Nephron progenitor cell (in vitro differentiated cells): ENCODE measurements at regions not wholly inside any gene's neighbourhood (a gene's known extent, or its start where the extent isn't known, plus 50 kb on each side); places are given as distances from the start of the nearest gene placed in this dataset.
A peak's percentile ranks its signal among the peaks of the same experiment; 100 is the strongest.

Source experiments
- DNase-seq: peaks from one replicate; pipeline ENCODE4 v3.0.0; 2021
- H3K27ac Mint-ChIP-seq: 2 replicates; pipeline ENCODE4 v1.8.0; 2021; ENCODE audit warnings: mild to moderate bottlenecking, moderate library complexity, mixed read lengths
- H3K27me3 Mint-ChIP-seq: 2 replicates; pipeline ENCODE4 v1.8.0; 2021; ENCODE audit warnings: mild to moderate bottlenecking, low read depth, mixed read lengths; ENCODE audit not compliant: poor library complexity
- H3K36me3 Mint-ChIP-seq: 2 replicates; pipeline ENCODE4 v1.8.0; 2021; ENCODE audit warnings: low read depth, mixed read lengths
- H3K4me1 Mint-ChIP-seq: 2 replicates; pipeline ENCODE4 v1.8.0; 2021; ENCODE audit warnings: mixed read lengths
- H3K4me3 Mint-ChIP-seq: 2 replicates; pipeline ENCODE4 v1.8.0; 2021; ENCODE audit warnings: mild to moderate bottlenecking, moderate library complexity, mixed read lengths
- H3K9me3 Mint-ChIP-seq: 2 replicates; pipeline ENCODE4 v1.8.0; 2021; ENCODE audit warnings: mild to moderate bottlenecking, moderate library complexity, mixed read lengths
- TF ChIP-seq, protein P1 (sequence below): fragments of 200-600 bp; sonication (generic); IDR thresholded peaks from 2 replicates; pipeline ENCODE4 v1.5.0; 2021; ENCODE audit warnings: antibody characterized with exemption

DNA sequence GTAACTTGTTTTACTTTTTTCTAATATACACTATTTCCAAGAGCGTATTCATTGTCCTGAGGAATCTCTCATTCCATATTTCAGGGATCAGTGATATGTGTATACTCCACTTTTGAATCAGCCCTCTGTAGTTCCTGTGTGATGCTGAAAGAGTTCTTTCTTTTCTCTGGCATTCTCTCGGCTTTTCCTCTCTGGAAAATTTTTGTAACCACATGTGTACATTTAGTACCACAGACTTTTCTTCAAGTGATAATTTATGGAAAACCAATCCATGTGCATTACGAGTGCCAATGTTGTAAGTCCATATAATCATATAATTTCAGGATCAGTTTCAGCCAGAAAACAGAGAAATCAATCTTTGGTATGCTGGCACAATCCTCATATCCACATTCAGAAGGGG is 102.2 kb upstream of the MBNL2 start:
- H3K9me3 Mint-ChIP-seq: no peaks in the 10 kb centered on the region
- DNase-seq: no peak
- TF ChIP-seq, protein P1, sequence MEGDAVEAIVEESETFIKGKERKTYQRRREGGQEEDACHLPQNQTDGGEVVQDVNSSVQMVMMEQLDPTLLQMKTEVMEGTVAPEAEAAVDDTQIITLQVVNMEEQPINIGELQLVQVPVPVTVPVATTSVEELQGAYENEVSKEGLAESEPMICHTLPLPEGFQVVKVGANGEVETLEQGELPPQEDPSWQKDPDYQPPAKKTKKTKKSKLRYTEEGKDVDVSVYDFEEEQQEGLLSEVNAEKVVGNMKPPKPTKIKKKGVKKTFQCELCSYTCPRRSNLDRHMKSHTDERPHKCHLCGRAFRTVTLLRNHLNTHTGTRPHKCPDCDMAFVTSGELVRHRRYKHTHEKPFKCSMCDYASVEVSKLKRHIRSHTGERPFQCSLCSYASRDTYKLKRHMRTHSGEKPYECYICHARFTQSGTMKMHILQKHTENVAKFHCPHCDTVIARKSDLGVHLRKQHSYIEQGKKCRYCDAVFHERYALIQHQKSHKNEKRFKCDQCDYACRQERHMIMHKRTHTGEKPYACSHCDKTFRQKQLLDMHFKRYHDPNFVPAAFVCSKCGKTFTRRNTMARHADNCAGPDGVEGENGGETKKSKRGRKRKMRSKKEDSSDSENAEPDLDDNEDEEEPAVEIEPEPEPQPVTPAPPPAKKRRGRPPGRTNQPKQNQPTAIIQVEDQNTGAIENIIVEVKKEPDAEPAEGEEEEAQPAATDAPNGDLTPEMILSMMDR: no peak
- H3K4me1 Mint-ChIP-seq: peaks cover 28% of the 10 kb centered on the region
- H3K4me3 Mint-ChIP-seq: no peak overlapping the region
- H3K27me3 Mint-ChIP-seq: no peaks in the 10 kb centered on the region
- no peaks in the 10 kb centered on the region for H3K36me3 Mint-ChIP-seq
- H3K27ac Mint-ChIP-seq: no peak overlapping the region

DNA sequence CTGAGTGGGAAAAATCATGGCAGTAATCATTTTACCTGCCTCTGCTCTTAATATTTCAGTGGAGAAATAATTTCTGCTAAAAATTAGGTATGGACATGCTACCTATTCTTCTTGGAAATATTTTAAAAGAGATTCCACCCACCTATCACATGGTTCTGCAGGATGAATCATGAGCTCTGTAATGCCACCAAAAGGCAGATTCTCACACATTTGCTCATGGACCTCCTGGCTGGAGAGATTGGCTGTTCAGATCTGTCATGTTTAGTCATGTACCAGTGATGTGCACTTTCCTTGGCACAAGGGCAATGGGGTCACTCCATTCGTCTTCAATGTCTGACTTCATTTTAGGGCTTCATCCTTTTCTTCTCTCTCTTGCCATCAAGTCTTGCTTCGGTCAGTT is 101.8 kb upstream of the MBNL2 start:
- no peak overlapping the region for H3K27ac Mint-ChIP-seq
- no peaks in the 10 kb centered on the region for H3K27me3 Mint-ChIP-seq
- H3K36me3 Mint-ChIP-seq: no peaks in the 10 kb centered on the region
- DNase-seq: no peak
- TF ChIP-seq, protein P1: no peak
- no peaks in the 10 kb centered on the region for H3K9me3 Mint-ChIP-seq
- H3K4me3 Mint-ChIP-seq: no peak overlapping the region
- H3K4me1 Mint-ChIP-seq: peaks cover 28% of the 10 kb centered on the region

DNA sequence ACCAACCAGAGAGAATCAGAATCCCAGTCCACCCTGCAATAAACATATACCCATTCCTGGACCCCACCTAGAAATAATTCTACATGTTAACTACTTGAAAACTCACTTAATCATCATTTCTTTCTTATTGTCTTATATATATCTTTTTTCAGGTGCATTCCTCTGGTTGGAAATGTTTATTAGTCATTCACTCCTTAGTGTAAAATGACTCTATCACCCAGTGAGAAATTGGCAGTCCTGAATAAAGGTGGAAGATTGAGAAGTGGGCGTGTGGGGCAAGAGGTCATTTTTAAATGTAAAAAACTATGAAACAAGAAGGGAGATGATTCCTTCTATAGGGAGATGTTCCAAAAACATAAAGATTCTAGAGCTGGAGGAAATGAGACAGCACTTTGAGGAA is 101.2 kb upstream of the MBNL2 start:
- Mint-ChIP-seq H3K4me3 (no peak overlapping the region), H3K4me1 (peaks cover 29% of the 10 kb centered on the region), H3K27me3 (no peaks in the 10 kb centered on the region), H3K27ac (no peak overlapping the region), H3K36me3 (no peaks in the 10 kb centered on the region), H3K9me3 (no peaks in the 10 kb centered on the region)
- no peak for DNase-seq
- TF ChIP-seq, protein P1: no peak

DNA sequence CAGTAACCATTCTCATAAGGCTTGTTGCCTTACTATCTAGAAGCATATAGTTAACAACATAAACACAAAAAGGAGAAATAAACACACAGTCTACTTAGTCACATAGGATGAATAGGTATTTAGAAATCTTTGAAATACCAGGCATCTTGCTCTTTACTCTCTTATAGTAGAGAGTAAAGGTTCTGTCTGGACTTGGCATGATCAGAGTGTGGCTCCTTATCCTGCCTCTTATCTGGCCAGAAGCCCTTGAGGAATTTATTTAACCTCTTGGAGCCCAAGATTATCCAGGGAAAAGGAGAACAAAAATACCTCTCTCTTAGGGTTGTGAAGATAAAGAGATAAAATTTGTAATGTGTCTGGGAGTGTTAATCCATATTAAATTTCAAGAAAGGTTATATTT is 100.2 kb upstream of the MBNL2 start:
- H3K36me3 Mint-ChIP-seq: no peaks in the 10 kb centered on the region
- no peaks in the 10 kb centered on the region for H3K9me3 Mint-ChIP-seq

DNA sequence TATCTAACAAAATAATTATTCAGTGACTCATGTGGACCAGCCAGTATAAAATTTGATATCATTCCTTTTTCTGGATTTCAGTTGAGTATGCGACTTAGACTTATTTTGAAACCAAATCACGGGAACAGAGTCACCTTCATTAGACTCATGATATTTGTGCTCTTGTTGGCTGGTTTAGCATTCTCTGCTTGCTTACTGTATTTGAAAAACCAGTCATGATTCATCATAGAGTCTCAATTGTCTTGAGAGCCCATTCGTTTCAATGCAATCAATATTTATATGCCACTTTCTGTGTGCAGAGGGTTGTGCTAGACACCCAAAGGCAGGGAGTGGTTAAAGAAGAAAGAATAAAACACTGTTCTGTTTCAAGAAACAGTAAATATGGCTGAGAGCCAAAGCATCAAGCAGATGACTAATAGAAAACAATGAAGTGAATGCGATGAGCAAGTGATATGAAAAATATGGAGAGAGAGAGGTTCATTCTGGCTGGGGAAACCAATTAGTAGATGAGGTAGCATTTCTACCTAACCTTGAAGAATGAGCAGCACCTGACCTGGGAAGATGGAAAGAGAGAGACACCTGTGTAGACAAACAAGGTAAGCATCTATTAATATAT is 99.6 kb upstream of the MBNL2 start:
- no peak for DNase-seq
- Mint-ChIP-seq H3K4me1 (peaks cover 39% of the 10 kb centered on the region), H3K27me3 (no peaks in the 10 kb centered on the region), H3K9me3 (no peaks in the 10 kb centered on the region), H3K4me3 (no peak overlapping the region), H3K27ac (peak overlapping the region; percentile 49), H3K36me3 (no peaks in the 10 kb centered on the region)
- TF ChIP-seq, protein P1: no peak

More for the DNA sequence above, 100.2 kb upstream of the MBNL2 start:
- TF ChIP-seq, protein P1: no peak
- Mint-ChIP-seq H3K4me1 (peaks cover 38% of the 10 kb centered on the region), H3K4me3 (no peak overlapping the region), H3K27me3 (no peaks in the 10 kb centered on the region), H3K27ac (no peak overlapping the region)
- no peak for DNase-seq

DNA sequence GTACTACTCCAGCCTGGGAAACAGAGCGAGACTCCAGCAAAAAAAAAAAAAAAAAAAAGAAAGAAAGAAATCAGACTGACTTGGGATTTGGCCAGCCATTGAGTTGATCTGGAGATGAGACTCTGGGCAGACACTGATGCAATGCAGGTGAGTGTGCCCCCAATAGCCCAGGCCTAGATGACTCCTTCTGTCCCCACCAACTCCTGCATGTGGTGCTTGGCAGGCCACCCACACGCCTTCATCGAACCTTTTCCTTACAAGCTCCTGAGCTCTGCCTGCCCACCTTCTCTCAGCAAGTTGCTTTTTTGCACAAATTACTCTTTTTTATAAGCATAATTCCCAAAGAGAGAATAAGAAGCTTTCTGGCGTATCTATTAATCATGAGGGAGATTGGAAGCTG is 97.9 kb upstream of the MBNL2 start:
- H3K4me3 Mint-ChIP-seq: peak overlapping the region; percentile 43
- H3K27ac Mint-ChIP-seq: peak overlapping the region; percentile 38
- H3K27me3 Mint-ChIP-seq: no peaks in the 10 kb centered on the region

More for the DNA sequence above, 97.9 kb upstream of the MBNL2 start:
- TF ChIP-seq, protein P1: no peak
- H3K4me1 Mint-ChIP-seq: peaks cover 39% of the 10 kb centered on the region
- no peaks in the 10 kb centered on the region for H3K36me3 Mint-ChIP-seq
- H3K9me3 Mint-ChIP-seq: no peaks in the 10 kb centered on the region
- DNase-seq: no peak
